ENCODE measurements at regions not wholly inside any gene's neighbourhood (a gene's known extent, or its start where the extent isn't known, plus 50 kb on each side); places are given as distances from the start of the nearest gene placed in this dataset.

GRCh38 chr5:175170899-175171298, 273.1 kb downstream of the DRD1 start:
- no peak for DNase-seq (ENCODE audit: low spot score)

- DNase-seq (ENCODE audit: low spot score), result no peak
These were observed 275.0 kb downstream of the DRD1 start for GRCh38 chr5:175168882-175169507.

GRCh38 chr5:175166026-175166425, 278.0 kb downstream of the DRD1 start:
- no peak for DNase-seq (ENCODE audit: low spot score)

GRCh38 chr5:175163586-175164275, 280.3 kb downstream of the DRD1 start:
- DNase-seq (ENCODE audit: low spot score), result no peak

- DNase-seq (ENCODE audit: low spot score), result no peak
These were observed 281.9 kb downstream of the DRD1 start for GRCh38 chr5:175162036-175162435.

- DNase-seq (ENCODE audit: low spot score), result no peak
These were observed 284.0 kb downstream of the DRD1 start for GRCh38 chr5:175159956-175160355.

GRCh38 chr5:175148636-175149172, 295.3 kb downstream of the DRD1 start:
- DNase-seq (ENCODE audit: low spot score), result no peak

- no peak for DNase-seq (ENCODE audit: low spot score)
These were observed 297.2 kb downstream of the DRD1 start for GRCh38 chr5:175146733-175147132.

- no peak for DNase-seq (ENCODE audit: low spot score)
These were observed 302.6 kb downstream of the DRD1 start for GRCh38 chr5:175141421-175141820.

- DNase-seq (ENCODE audit: low spot score), result no peak
These were observed 310.8 kb downstream of the DRD1 start for GRCh38 chr5:175133185-175133584.

- DNase-seq (ENCODE audit: low spot score), result no peak
These were observed 312.6 kb downstream of the DRD1 start for GRCh38 chr5:175131432-175131831.

- no peak for DNase-seq (ENCODE audit: low spot score)
These were observed 314.4 kb downstream of the DRD1 start for GRCh38 chr5:175129619-175130018.

- no peak for DNase-seq (ENCODE audit: low spot score)
These were observed 314.9 kb downstream of the DRD1 start for GRCh38 chr5:175129121-175129520.

- no peak for DNase-seq (ENCODE audit: low spot score)
These were observed 319.2 kb downstream of the DRD1 start for GRCh38 chr5:175124821-175125220.

GRCh38 chr5:175124251-175124813, 319.6 kb downstream of the DRD1 start:
- no peak for DNase-seq (ENCODE audit: low spot score)

GRCh38 chr5:175123542-175123941, 320.4 kb downstream of the DRD1 start:
- no peak for DNase-seq (ENCODE audit: low spot score)

- DNase-seq (ENCODE audit: low spot score), result no peak
These were observed 322.5 kb downstream of the DRD1 start for GRCh38 chr5:175121457-175121856.

- DNase-seq (ENCODE audit: low spot score), result no peak
These were observed 323.6 kb downstream of the DRD1 start for GRCh38 chr5:175120412-175120811.

- no peak for DNase-seq (ENCODE audit: low spot score)
These were observed 325.2 kb downstream of the DRD1 start for GRCh38 chr5:175118700-175119309.

- DNase-seq (ENCODE audit: low spot score), result no peak
These were observed 327.4 kb downstream of the DRD1 start for GRCh38 chr5:175116466-175117048.

GRCh38 chr5:175115831-175116230, 328.2 kb downstream of the DRD1 start:
- DNase-seq (ENCODE audit: low spot score), result no peak

GRCh38 chr5:175113947-175114346, 330.0 kb downstream of the DRD1 start:
- DNase-seq (ENCODE audit: low spot score), result no peak
